NCI-H510A treated with DMSO at 0.1 percent for 48 hours (cell line): ENCODE measurements at regions not wholly inside any gene's neighbourhood (a gene's known extent, or its start where the extent isn't known, plus 50 kb on each side); places are given as distances from the start of the nearest gene placed in this dataset.

Experiments
- DNase-seq: peaks from one replicate; lab custom pipeline; 2025; lab: John Stamatoyannopoulos, UW

GRCh38 chr9:99752417-99753109, 69.1 kb upstream of the NR4A3 start:
- no peak for DNase-seq

DNA sequence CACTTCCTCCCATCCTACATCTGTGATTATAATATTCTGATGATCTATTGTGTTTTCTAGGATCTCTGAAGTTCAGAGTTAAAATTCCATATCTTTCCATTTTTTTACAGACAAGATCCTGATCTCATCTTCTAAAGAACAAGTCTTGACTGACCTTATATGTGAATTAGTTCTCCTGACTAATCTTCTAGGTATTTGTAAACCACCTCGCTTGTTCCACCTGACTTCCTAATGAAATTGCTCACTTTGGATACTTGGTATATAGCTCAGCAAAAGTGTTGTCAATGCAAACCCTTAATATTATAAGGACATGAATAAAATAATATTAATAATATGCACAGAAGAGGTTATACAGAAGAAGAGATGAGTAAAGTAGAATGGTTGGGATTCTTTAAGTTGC, 68.2 kb upstream of the NR4A3 start:
- no peak for DNase-seq

DNA sequence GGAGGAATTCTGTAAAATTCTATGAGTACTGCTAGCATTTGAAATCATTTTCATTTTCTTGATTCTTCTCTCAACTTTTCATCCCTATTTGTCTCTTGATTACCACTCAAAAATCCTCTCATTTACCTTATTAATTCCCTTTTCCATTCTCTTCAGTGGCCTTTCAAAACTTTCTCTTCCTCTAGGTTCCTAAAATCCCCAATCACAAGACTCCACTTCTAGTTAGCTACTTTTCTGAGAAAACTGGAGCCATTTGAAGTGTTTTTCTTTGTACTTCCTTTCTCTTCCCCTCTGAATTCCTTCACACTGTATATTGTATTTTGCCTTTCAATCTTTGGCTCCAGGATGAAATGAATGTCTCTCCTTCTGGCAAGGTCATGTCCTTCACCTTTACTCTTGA, 61.3 kb upstream of the NR4A3 start:
- DNase-seq = no peak

DNA sequence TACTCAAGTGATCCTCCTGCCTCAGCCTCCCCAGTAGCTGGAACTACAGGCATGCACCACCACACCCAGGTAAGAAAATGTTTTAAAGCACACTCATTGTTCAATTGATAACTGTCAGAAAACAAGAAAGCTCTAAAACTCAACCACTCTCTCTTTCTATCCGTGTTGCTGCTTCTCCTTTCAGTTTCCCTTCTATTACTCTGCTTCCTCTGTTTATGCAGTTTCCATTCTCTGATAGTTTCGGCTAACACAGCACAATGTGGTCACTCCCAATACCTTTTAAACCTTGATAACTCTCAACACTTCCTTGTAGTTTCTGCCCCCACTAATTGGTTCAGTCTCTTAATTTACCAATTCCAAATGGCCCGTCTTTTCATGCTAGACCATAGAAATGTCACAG, 59.2 kb upstream of the NR4A3 start:
- no peak for DNase-seq
